Ascending aorta (tissue), 2 donors: ENCODE measurements at regions not wholly inside any gene's neighbourhood (a gene's known extent, or its start where the extent isn't known, plus 50 kb on each side); places are given as distances from the start of the nearest gene placed in this dataset.

ENCODE experiments used
- DNase-seq, 2 donors: peaks; one replicate each; pipeline ENCODE4 v3.0.0-alpha.2; 2019; ENCODE audit warnings: low spot score in 2 of 2
- H3K27ac ChIP-seq, 2 donors: fragments of 200-600 bp; sonication (generic); one replicate each; pipeline ENCODE4 v1.5.1; 2016 to 2017; ENCODE audit warnings: mild to moderate bottlenecking in 1 of 2
- H3K27me3 ChIP-seq: fragments of 200-600 bp; sonication (generic); one replicate; pipeline ENCODE4 v1.5.1; 2017
- H3K36me3 ChIP-seq, 2 donors: fragments of 200-600 bp; sonication (generic); one replicate each; pipeline ENCODE4 v1.5.1; 2016
- H3K4me1 ChIP-seq, 2 donors: fragments of 200-600 bp; sonication (generic); one replicate each; pipeline ENCODE4 v1.5.1; 2016 to 2017; ENCODE audit warnings: mild to moderate bottlenecking in 1 of 2
- H3K4me3 ChIP-seq, 2 donors: fragments of 200-600 bp; sonication (generic); one replicate each; pipeline ENCODE4 v1.5.1; 2016 to 2017; ENCODE audit warnings: mild to moderate bottlenecking in 1 of 2
- H3K9me3 ChIP-seq, 2 donors: fragments of 200-600 bp; sonication (generic); one replicate each; pipeline ENCODE4 v1.5.1; 2016
- CTCF ChIP-seq, 3 experiments: fragments of 200-600 bp in 2 of 3; fragments of 450-650 bp in 1 of 3; sonication (generic) in 2 of 3; IDR thresholded peaks; one replicate each; pipeline ENCODE4 v1.5.1; 2016 to 2019; ENCODE audit warnings: antibody characterized with exemption in 3 of 3, mild to moderate bottlenecking in 1 of 3, moderate library complexity in 1 of 3
- intact Hi-C: fragments of 100-400 bp; cut with DNase I; formaldehyde crosslinking; loops from one replicate; pipeline ENCODE4 v1.15.1; 2023

- Histone ChIP-seq H3K27ac (no peak overlapping the region), H3K9me3 (no peaks in the 10 kb centered on the region), H3K27me3 (no peaks in the 10 kb centered on the region), H3K4me1 (no peaks in the 10 kb centered on the region), H3K36me3 (no peaks in the 10 kb centered on the region), H3K4me3 (no peak overlapping the region)
- no peak for DNase-seq
- intact Hi-C loops: no loop called here
- no peak for TF ChIP-seq CTCF (IDR thresholded peaks at IDR 0.05)
These were observed 218.4 kb downstream of the ANXA1 start for GRCh38 chr9:73370053-73370452.

- TF ChIP-seq CTCF (IDR thresholded peaks at IDR 0.05): no peak
- Histone ChIP-seq H3K4me1 (no peaks in the 10 kb centered on the region), H3K9me3 (no peaks in the 10 kb centered on the region), H3K36me3 (no peaks in the 10 kb centered on the region), H3K4me3 (no peak overlapping the region), H3K27me3 (no peaks in the 10 kb centered on the region), H3K27ac (no peak overlapping the region)
- intact Hi-C loops: no loop called here
- DNase-seq: no peak
These were observed 220.1 kb downstream of the ANXA1 start for GRCh38 chr9:73371801-73372200.

- Histone ChIP-seq H3K4me3 (no peak overlapping the region), H3K36me3 (no peaks in the 10 kb centered on the region), H3K4me1 (no peaks in the 10 kb centered on the region), H3K9me3 (no peaks in the 10 kb centered on the region), H3K27ac (no peak overlapping the region), H3K27me3 (no peaks in the 10 kb centered on the region)
- intact Hi-C loops: no loop called here
- DNase-seq: no peak
- no peak for TF ChIP-seq CTCF (IDR thresholded peaks at IDR 0.05)
These were observed 228.7 kb downstream of the ANXA1 start for GRCh38 chr9:73380411-73380810.

GRCh38 chr9:73402081-73403028 lies 250.7 kb downstream of the ANXA1 start:
- no peak for TF ChIP-seq CTCF (IDR thresholded peaks at IDR 0.05)
- Histone ChIP-seq H3K36me3 (no peaks in the 10 kb centered on the region), H3K27ac (no peak overlapping the region), H3K9me3 (peaks cover 0 to 3% of the 10 kb centered on the region in 2 donors), H3K27me3 (no peaks in the 10 kb centered on the region), H3K4me1 (no peaks in the 10 kb centered on the region), H3K4me3 (no peak overlapping the region)
- no peak for DNase-seq
- intact Hi-C loops: no loop called here

- intact Hi-C loops: no loop called here
- Histone ChIP-seq H3K4me1 (no peaks in the 10 kb centered on the region), H3K4me3 (no peak overlapping the region), H3K36me3 (no peaks in the 10 kb centered on the region), H3K27me3 (no peaks in the 10 kb centered on the region), H3K9me3 (no peaks in the 10 kb centered on the region), H3K27ac (no peak overlapping the region)
- no peak for DNase-seq
- TF ChIP-seq CTCF (IDR thresholded peaks at IDR 0.05): no peak
These were observed 259.8 kb downstream of the ANXA1 start for GRCh38 chr9:73411494-73411893.
